IPS DF 4.7 (cell line): ENCODE measurements at regions not wholly inside any gene's neighbourhood (a gene's known extent, or its start where the extent isn't known, plus 50 kb on each side); places are given as distances from the start of the nearest gene placed in this dataset.

Experiments used
- DNase-seq: peaks from one replicate; pipeline ENCODE4 v3.0.0-alpha.2; 2013; ENCODE audit warnings: low spot score; ENCODE audit errors: extremely low read depth

GRCh38 chr16:26189536-26189935 lies 497.8 kb downstream of the HS3ST4 start:
- DNase-seq, result no peak

GRCh38 chr16:26194526-26194925 lies 502.8 kb downstream of the HS3ST4 start:
- no peak for DNase-seq

GRCh38 chr16:26195225-26195624 lies 503.5 kb downstream of the HS3ST4 start:
- DNase-seq, result no peak

- DNase-seq, result no peak
These were observed 504.6 kb downstream of the HS3ST4 start for GRCh38 chr16:26196310-26196709.

- DNase-seq, result no peak
These were observed 505.0 kb downstream of the HS3ST4 start for GRCh38 chr16:26196802-26197201.

- DNase-seq, result no peak
These were observed 505.9 kb downstream of the HS3ST4 start for GRCh38 chr16:26197707-26198106.

- no peak for DNase-seq
These were observed 506.5 kb downstream of the HS3ST4 start for GRCh38 chr16:26198221-26198620.

GRCh38 chr16:26204138-26204537 lies 512.4 kb downstream of the HS3ST4 start:
- DNase-seq, result no peak

- no peak for DNase-seq
These were observed 519.8 kb downstream of the HS3ST4 start for GRCh38 chr16:26211542-26211941.

GRCh38 chr16:26212599-26212998 lies 520.8 kb downstream of the HS3ST4 start:
- DNase-seq, result no peak

GRCh38 chr16:26214581-26215174 lies 522.9 kb downstream of the HS3ST4 start:
- DNase-seq, result no peak

- DNase-seq, result no peak
These were observed 529.1 kb downstream of the HS3ST4 start for GRCh38 chr16:26220894-26221293.

- no peak for DNase-seq
These were observed 539.9 kb downstream of the HS3ST4 start for GRCh38 chr16:26231647-26232046.

GRCh38 chr16:26240807-26241206 lies 549.0 kb downstream of the HS3ST4 start:
- DNase-seq, result no peak

- no peak for DNase-seq
These were observed 555.3 kb downstream of the HS3ST4 start for GRCh38 chr16:26247063-26247462.

- no peak for DNase-seq
These were observed 560.8 kb downstream of the HS3ST4 start for GRCh38 chr16:26252598-26252997.

GRCh38 chr16:26261621-26262020 lies 569.9 kb downstream of the HS3ST4 start:
- no peak for DNase-seq

GRCh38 chr16:26263406-26263805 lies 571.6 kb downstream of the HS3ST4 start:
- DNase-seq, result no peak

- DNase-seq, result no peak
These were observed 575.9 kb downstream of the HS3ST4 start for GRCh38 chr16:26267641-26268040.

GRCh38 chr16:26269673-26270072 lies 577.9 kb downstream of the HS3ST4 start:
- DNase-seq, result no peak

GRCh38 chr16:26273607-26274006 lies 581.8 kb downstream of the HS3ST4 start:
- DNase-seq, result no peak

GRCh38 chr16:26275021-26275590 lies 583.3 kb downstream of the HS3ST4 start:
- no peak for DNase-seq

GRCh38 chr16:26276289-26276688 lies 584.5 kb downstream of the HS3ST4 start:
- DNase-seq, result no peak
